ENCODE measurements at regions not wholly inside any gene's neighbourhood (a gene's known extent, or its start where the extent isn't known, plus 50 kb on each side); places are given as distances from the start of the nearest gene placed in this dataset.
A peak's percentile ranks its signal among the peaks of the same experiment; 100 is the strongest.
"Not testable (repeated sequence)": the region's sequence is repeated elsewhere in the genome, so short reads cannot be mapped to it uniquely, and the experiment has no call there.

- no peak for DNase-seq
Measured at GRCh38 chr9:24820196-24820595, 274.5 kb upstream of the IZUMO3 start.

- no peak for DNase-seq
Measured at GRCh38 chr9:24817756-24818155, 272.1 kb upstream of the IZUMO3 start.

GRCh38 chr9:24816006-24816405, 270.3 kb upstream of the IZUMO3 start:
- DNase-seq: no peak

- DNase-seq: no peak
Measured at GRCh38 chr9:24801344-24801743, 255.6 kb upstream of the IZUMO3 start.

GRCh38 chr9:24793787-24794186, 248.1 kb upstream of the IZUMO3 start:
- DNase-seq: no peak

- DNase-seq: no peak
Measured at GRCh38 chr9:24776226-24776625, 230.5 kb upstream of the IZUMO3 start.

GRCh38 chr9:24774199-24774598, 228.5 kb upstream of the IZUMO3 start:
- not testable (repeated sequence) for DNase-seq

GRCh38 chr9:24766081-24766480, 220.4 kb upstream of the IZUMO3 start:
- no peak for DNase-seq

- DNase-seq: no peak
Measured at GRCh38 chr9:24765025-24765756, 219.5 kb upstream of the IZUMO3 start.

GRCh38 chr9:24738421-24738961, 192.8 kb upstream of the IZUMO3 start:
- no peak for DNase-seq

GRCh38 chr9:24731754-24732153, 186.1 kb upstream of the IZUMO3 start:
- no peak for DNase-seq

GRCh38 chr9:24721621-24722020, 175.9 kb upstream of the IZUMO3 start:
- DNase-seq: no peak

GRCh38 chr9:24712206-24712605, 166.5 kb upstream of the IZUMO3 start:
- no peak for DNase-seq

- no peak for DNase-seq
Measured at GRCh38 chr9:24708814-24709213, 163.1 kb upstream of the IZUMO3 start.

- no peak for DNase-seq
Measured at GRCh38 chr9:24698881-24699518, 153.3 kb upstream of the IZUMO3 start.

GRCh38 chr9:24672336-24672735, 126.6 kb upstream of the IZUMO3 start:
- DNase-seq: no peak

GRCh38 chr9:24657387-24657786, 111.7 kb upstream of the IZUMO3 start:
- DNase-seq: no peak

- no peak for DNase-seq
Measured at GRCh38 chr9:24652181-24652580, 106.5 kb upstream of the IZUMO3 start.

GRCh38 chr9:24628809-24629208, 83.1 kb upstream of the IZUMO3 start:
- not testable (repeated sequence) for DNase-seq

GRCh38 chr9:24625097-24625496, 79.4 kb upstream of the IZUMO3 start:
- DNase-seq: no peak

- no peak for DNase-seq
Measured at GRCh38 chr9:24624481-24624880, 78.8 kb upstream of the IZUMO3 start.

- no peak for DNase-seq
Measured at GRCh38 chr9:24620741-24621140, 75.0 kb upstream of the IZUMO3 start.

- DNase-seq: no peak
Measured at GRCh38 chr9:24616863-24617262, 71.2 kb upstream of the IZUMO3 start.

- DNase-seq: no peak
Measured at GRCh38 chr9:24614070-24614469, 68.4 kb upstream of the IZUMO3 start.

GRCh38 chr9:24608599-24608998, 62.9 kb upstream of the IZUMO3 start:
- peak; percentile 3 for DNase-seq

All from NCI-H1105 treated with DMSO at 0.1 percent for 48 hours (cell line).